Cardiac fibroblast (primary cell): ENCODE measurements at regions not wholly inside any gene's neighbourhood (a gene's known extent, or its start where the extent isn't known, plus 50 kb on each side); places are given as distances from the start of the nearest gene placed in this dataset.

Experiments
- DNase-seq, 2 donors: peaks; one replicate each; pipeline versions ENCODE4 v3.0.0 to v3.0.0-alpha.2; 2010; ENCODE audit warnings: low read depth in 2 of 2
- H3K4me3 ChIP-seq, 2 donors: replicated peaks in 1 of 2; 1 replicate in 1 of 2; 2 replicates in 1 of 2; pipeline ENCODE4 v1.5.1; 2011; ENCODE audit warnings: low read depth in 2 of 2, low read length in 2 of 2, mild to moderate bottlenecking in 2 of 2, moderate library complexity in 1 of 2
- TF ChIP-seq, protein P1 (sequence below): IDR thresholded peaks from one replicate; pipeline ENCODE4 v1.5.1; 2011; ENCODE audit warnings: low read depth, mild to moderate bottlenecking, low read length, inconsistent platforms

DNA sequence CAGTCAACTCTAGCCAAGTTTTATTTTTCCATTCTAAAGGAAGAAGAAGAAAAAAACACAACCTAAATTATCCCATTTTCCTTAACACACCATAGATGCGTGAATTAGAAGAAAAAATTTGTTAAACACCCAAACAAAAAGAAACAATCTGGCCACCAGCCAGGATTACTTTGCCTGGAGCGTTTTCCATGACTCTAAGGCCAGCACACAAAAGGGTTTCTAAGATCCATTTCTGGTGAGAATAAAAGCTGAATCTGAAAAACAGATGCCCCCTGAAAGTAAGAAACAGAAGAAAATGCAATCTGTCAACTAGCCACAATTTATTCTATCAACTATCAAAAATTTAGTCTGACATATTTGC, 267.2 kb upstream of the SULF2 start:
- no peak overlapping the region for H3K4me3 ChIP-seq
- TF ChIP-seq, protein P1, sequence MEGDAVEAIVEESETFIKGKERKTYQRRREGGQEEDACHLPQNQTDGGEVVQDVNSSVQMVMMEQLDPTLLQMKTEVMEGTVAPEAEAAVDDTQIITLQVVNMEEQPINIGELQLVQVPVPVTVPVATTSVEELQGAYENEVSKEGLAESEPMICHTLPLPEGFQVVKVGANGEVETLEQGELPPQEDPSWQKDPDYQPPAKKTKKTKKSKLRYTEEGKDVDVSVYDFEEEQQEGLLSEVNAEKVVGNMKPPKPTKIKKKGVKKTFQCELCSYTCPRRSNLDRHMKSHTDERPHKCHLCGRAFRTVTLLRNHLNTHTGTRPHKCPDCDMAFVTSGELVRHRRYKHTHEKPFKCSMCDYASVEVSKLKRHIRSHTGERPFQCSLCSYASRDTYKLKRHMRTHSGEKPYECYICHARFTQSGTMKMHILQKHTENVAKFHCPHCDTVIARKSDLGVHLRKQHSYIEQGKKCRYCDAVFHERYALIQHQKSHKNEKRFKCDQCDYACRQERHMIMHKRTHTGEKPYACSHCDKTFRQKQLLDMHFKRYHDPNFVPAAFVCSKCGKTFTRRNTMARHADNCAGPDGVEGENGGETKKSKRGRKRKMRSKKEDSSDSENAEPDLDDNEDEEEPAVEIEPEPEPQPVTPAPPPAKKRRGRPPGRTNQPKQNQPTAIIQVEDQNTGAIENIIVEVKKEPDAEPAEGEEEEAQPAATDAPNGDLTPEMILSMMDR: no peak
- peak in 1 of 2 donors; percentile 65 for DNase-seq

DNA sequence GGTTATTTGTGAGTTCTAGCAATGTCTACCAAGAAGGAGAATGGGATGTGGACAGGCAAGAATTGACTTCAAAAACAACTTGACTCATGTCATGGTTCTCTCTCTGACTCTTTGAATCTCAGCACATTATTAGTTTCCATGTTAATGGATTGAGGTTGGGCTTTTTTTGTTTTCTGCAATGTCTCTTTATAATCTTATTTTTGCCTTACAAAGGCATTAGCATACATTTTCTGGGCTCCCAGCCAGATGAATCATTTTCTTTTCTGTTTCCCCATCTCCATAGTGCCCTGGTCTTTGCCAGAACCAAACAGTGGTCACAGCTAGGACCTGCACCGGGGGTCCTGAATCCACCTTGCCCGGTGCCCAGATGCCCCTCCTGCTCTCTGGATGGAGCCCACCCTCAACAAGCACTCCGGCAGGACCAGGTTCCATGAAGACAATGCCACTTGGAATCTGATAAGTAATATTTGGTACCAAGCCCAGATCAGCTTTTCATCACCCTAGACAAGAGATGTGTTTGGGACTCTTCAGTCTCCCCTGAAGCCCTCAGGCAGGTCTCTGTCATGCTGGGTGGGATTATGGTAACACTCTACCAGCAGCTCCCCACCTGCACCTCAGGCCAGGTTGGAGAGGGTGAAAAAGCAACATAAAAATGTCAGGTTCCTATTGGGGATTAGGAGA, 266.7 kb upstream of the SULF2 start:
- peak; percentile 51 to 92 for DNase-seq
- TF ChIP-seq, protein P1: no peak
- H3K4me3 ChIP-seq: no peak overlapping the region

DNA sequence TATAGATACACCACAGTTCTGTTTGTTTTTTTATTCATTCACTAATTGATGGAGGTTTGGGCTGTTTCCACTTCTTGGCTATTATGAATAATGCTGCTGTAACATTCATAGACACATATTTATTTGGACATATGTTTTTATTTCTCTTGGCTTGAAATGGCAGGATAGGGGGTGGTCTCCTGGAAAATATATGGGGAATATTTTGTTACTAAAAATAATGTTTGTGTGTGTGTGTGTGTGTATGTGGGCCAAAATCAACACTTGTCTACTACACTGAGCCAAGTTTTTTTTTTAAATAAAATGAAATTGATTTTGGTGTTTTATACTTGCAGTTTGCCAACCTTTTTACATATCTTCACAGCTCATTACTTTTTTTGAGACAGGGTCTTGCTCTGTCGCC, 264.4 kb upstream of the SULF2 start:
- peak in 1 of 2 donors; percentile 43 for DNase-seq
- H3K4me3 ChIP-seq: no peak overlapping the region
- TF ChIP-seq, protein P1: no peak

DNA sequence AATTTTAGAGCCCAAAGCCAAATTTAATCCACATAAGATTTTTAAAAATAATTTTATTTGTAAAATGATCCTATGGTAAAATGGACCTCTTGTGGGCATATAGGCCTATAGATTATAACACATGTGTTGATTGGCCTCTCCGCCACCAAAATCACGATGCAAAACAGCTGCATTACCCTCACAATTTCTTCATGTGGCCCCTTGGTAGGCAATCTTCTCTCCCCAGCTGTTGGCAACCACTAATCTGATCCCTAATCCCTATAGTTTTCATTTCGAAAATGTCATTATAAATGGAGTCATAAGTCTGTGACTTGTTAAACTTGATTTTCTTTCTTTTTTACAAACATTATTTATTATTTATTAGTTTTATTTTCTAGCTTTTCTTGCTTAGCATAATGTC, 263.9 kb upstream of the SULF2 start:
- no peak overlapping the region for H3K4me3 ChIP-seq
- DNase-seq: no peak
- TF ChIP-seq, protein P1: no peak

DNA sequence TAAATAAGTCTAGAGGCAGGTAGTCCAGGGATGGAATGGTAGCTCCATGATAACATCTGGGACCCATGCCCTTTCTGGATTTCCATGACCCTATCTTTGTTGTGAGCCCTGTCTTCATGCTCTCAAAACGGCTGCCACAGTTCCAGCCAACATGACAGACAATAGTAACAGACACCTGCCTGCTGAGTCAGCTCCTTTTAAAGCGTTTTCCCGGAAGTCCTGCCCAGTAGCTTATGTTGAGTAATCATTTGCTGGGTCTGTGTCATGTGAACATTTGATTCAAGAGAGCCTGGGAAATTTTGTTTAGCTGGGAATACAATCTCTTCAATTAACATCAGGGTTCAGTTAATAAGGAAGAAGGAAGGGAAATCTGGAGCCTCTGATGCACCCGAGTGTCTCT, 262.2 kb upstream of the SULF2 start:
- TF ChIP-seq, protein P1: no peak
- no peak overlapping the region for H3K4me3 ChIP-seq
- DNase-seq: no peak

DNA sequence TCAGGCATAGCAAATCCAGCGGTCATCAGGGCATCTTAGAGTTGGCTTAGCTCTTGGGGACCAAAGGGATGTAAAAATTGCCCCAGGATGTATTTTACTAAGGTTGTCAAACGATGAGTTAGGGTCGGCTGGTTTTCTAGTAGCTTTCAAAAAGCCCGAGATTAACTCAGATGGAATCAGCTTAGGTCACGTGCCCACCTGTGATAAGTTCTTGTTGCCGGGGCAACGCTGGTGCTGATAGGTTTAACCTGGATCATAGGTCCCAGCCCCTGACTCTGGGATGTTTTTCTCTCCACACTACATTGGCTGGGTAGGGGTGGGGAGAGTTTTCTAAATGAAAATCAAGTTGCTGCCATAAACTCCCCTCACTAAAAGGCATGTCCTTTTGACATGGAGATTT, 257.3 kb upstream of the SULF2 start:
- no peak for DNase-seq
- TF ChIP-seq, protein P1: no peak
- H3K4me3 ChIP-seq: no peak overlapping the region
